Peyer's patch (tissue), 4 donors: ENCODE measurements at regions not wholly inside any gene's neighbourhood (a gene's known extent, or its start where the extent isn't known, plus 50 kb on each side); places are given as distances from the start of the nearest gene placed in this dataset.
A peak's percentile ranks its signal among the peaks of the same experiment; 100 is the strongest.

ENCODE experiments used
- DNase-seq, 3 donors: peaks; one replicate each; pipeline ENCODE4 v3.0.0-alpha.2; 2017 to 2019
- H3K27ac ChIP-seq, 4 donors: fragments of 200-600 bp; sonication (generic); one replicate each; pipeline ENCODE4 v1.5.1; 2016 to 2019
- H3K27me3 ChIP-seq, 2 donors: fragments of 200-600 bp; sonication (generic); one replicate each; pipeline ENCODE4 v1.5.1; 2019
- H3K36me3 ChIP-seq, 3 donors: fragments of 200-600 bp; sonication (generic); one replicate each; pipeline ENCODE4 v1.5.1; 2016 to 2019
- H3K4me1 ChIP-seq, 4 donors: fragments of 200-600 bp; sonication (generic); one replicate each; pipeline ENCODE4 v1.5.1; 2016 to 2019
- H3K4me3 ChIP-seq, 4 donors: fragments of 200-600 bp; sonication (generic); 1 replicate in 3 of 4; 2 replicates in 1 of 4; pipeline ENCODE4 v1.5.1; 2016 to 2019; ENCODE audit warnings: mild to moderate bottlenecking in 1 of 4
- H3K9me3 ChIP-seq, 4 donors: fragments of 200-600 bp; sonication (generic); one replicate each; pipeline ENCODE4 v1.5.1; 2016 to 2019; ENCODE audit warnings: mild to moderate bottlenecking in 1 of 4
- POLR2A ChIP-seq, 2 donors: fragments of 450-650 bp; IDR thresholded peaks; one replicate each; pipeline ENCODE4 v1.5.1; 2017; ENCODE audit warnings: antibody characterized with exemption in 2 of 2, mild to moderate bottlenecking in 2 of 2, moderate library complexity in 2 of 2
- TF ChIP-seq, protein P1 (sequence below), 6 experiments: fragments of 450-650 bp in 4 of 6; fragments of 200-600 bp in 2 of 6; sonication (generic) in 1 of 6; IDR thresholded peaks; one replicate each; pipeline ENCODE4 v1.5.1; 2017 to 2019; ENCODE audit warnings: antibody characterized with exemption in 6 of 6, mild to moderate bottlenecking in 3 of 6, moderate library complexity in 1 of 6

DNA sequence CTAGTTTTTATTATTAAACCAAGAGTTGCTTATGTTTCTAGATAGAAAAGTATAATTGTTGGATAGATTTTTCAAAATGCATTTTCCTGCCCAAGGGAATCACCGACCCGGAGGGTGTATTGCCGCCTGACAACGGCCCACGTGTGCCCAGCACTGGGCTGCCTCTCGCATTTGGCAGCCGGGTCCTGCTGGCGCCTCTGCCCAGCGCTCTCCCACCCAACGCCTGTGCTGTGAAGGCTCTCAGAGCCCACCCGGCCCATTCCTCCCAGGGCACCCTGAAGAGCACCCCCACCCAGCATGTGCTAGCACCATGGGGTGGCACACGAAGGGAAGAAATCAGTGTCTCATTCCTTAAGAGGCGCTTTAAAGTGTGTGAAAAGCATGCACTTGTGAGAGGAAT is 88.3 kb upstream of the AFDN start:
- H3K9me3 ChIP-seq: no peaks in the 10 kb centered on the region
- H3K36me3 ChIP-seq: no peaks in the 10 kb centered on the region
- H3K4me1 ChIP-seq: peaks cover 0 to 6% (median 0%) of the 10 kb centered on the region in 4 donors
- H3K27me3 ChIP-seq: no peaks in the 10 kb centered on the region
- no peak for TF ChIP-seq POLR2A (IDR thresholded peaks at IDR 0.05)
- TF ChIP-seq, protein P1, sequence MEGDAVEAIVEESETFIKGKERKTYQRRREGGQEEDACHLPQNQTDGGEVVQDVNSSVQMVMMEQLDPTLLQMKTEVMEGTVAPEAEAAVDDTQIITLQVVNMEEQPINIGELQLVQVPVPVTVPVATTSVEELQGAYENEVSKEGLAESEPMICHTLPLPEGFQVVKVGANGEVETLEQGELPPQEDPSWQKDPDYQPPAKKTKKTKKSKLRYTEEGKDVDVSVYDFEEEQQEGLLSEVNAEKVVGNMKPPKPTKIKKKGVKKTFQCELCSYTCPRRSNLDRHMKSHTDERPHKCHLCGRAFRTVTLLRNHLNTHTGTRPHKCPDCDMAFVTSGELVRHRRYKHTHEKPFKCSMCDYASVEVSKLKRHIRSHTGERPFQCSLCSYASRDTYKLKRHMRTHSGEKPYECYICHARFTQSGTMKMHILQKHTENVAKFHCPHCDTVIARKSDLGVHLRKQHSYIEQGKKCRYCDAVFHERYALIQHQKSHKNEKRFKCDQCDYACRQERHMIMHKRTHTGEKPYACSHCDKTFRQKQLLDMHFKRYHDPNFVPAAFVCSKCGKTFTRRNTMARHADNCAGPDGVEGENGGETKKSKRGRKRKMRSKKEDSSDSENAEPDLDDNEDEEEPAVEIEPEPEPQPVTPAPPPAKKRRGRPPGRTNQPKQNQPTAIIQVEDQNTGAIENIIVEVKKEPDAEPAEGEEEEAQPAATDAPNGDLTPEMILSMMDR (IDR thresholded peaks at IDR 0.05): no peak
- no peak overlapping the region for H3K27ac ChIP-seq
- no peak for DNase-seq
- H3K4me3 ChIP-seq: no peak overlapping the region

GRCh38 chr6:167739721-167740475 is 86.8 kb upstream of the AFDN start:
- Histone ChIP-seq H3K4me3 (no peak overlapping the region), H3K27ac (no peak overlapping the region), H3K36me3 (no peaks in the 10 kb centered on the region), H3K27me3 (no peaks in the 10 kb centered on the region), H3K9me3 (no peaks in the 10 kb centered on the region), H3K4me1 (no peaks in the 10 kb centered on the region)
- DNase-seq: peak in 1 of 3 donors; percentile 37
- TF ChIP-seq POLR2A (IDR thresholded peaks at IDR 0.05): no peak
- TF ChIP-seq, protein P1 (IDR thresholded peaks at IDR 0.05): no peak

GRCh38 chr6:167742719-167743303 is 83.9 kb upstream of the AFDN start:
- DNase-seq: no peak

GRCh38 chr6:167744681-167745669 is 81.7 kb upstream of the AFDN start:
- peaks cover 0 to 8% (median 0%) of the 10 kb centered on the region in 4 donors for H3K4me1 ChIP-seq
- H3K36me3 ChIP-seq: no peaks in the 10 kb centered on the region
- H3K9me3 ChIP-seq: no peaks in the 10 kb centered on the region
- no peak overlapping the region for H3K27ac ChIP-seq
- H3K27me3 ChIP-seq: no peaks in the 10 kb centered on the region
- TF ChIP-seq POLR2A (IDR thresholded peaks at IDR 0.05): no peak
- TF ChIP-seq, protein P1 (IDR thresholded peaks at IDR 0.05): no peak
- H3K4me3 ChIP-seq: no peak overlapping the region
- peak in 1 of 3 donors; percentile 19 for DNase-seq

More at GRCh38 chr6:167742719-167743303, 83.9 kb upstream of the AFDN start:
- Histone ChIP-seq H3K9me3 (no peaks in the 10 kb centered on the region), H3K27me3 (no peaks in the 10 kb centered on the region), H3K4me1 (no peaks in the 10 kb centered on the region), H3K36me3 (no peaks in the 10 kb centered on the region), H3K4me3 (no peak overlapping the region), H3K27ac (no peak overlapping the region)
- no peak for TF ChIP-seq POLR2A (IDR thresholded peaks at IDR 0.05)
- TF ChIP-seq, protein P1 (IDR thresholded peaks at IDR 0.05): no peak

GRCh38 chr6:167745670-167746389 is 80.9 kb upstream of the AFDN start:
- H3K4me3 ChIP-seq: no peak overlapping the region
- H3K36me3 ChIP-seq: no peaks in the 10 kb centered on the region
- H3K4me1 ChIP-seq: peaks cover 0 to 12% (median 0%) of the 10 kb centered on the region in 4 donors
- H3K27me3 ChIP-seq: no peaks in the 10 kb centered on the region
- no peak overlapping the region for H3K27ac ChIP-seq
- peak in 1 of 3 donors; percentile 27 for DNase-seq
- no peak for TF ChIP-seq POLR2A (IDR thresholded peaks at IDR 0.05)
- TF ChIP-seq, protein P1 (IDR thresholded peaks at IDR 0.05): no peak
- H3K9me3 ChIP-seq: no peaks in the 10 kb centered on the region
